IMR-90 (cell line): ENCODE measurements at regions not wholly inside any gene's neighbourhood (a gene's known extent, or its start where the extent isn't known, plus 50 kb on each side); places are given as distances from the start of the nearest gene placed in this dataset.

Source experiments
- ATAC-seq: fragments of 200-7000 bp; cut with Tn5 transposase; 2 replicates; pipeline ENCODE4 v1.9.1; 2020; ENCODE audit warnings: low read depth, mild to moderate bottlenecking, moderate library complexity
- BruUV-seq: library from RNA; stranded (reverse); fragments of 400-500 nt; replicated peaks from 2 replicates; lab custom pipeline; 2021; lab: Mats Ljungman, UMichigan
- CTCF ChIA-PET: fragments of 300-600 bp; formaldehyde crosslinking; extraction: SDS; loops from one replicate; lab custom pipeline; 2021; ENCODE audit warnings: antibody characterized with exemption; lab: Yijun Ruan, JAX
- POLR2A ChIA-PET: fragments of 300-600 bp; sonication (Branson Sonifier 250); formaldehyde crosslinking; loops from one replicate; lab custom pipeline; 2022; ENCODE audit warnings: antibody characterized with exemption; ENCODE audit not compliant: unreplicated experiment; lab: Charles Lee
- DNase-seq: peaks from one replicate; pipeline ENCODE4 v3.0.0; 2013
- H2AFZ ChIP-seq: replicated peaks from 2 replicates; pipeline ENCODE3; 2013; ENCODE audit warnings: low read length, mild to moderate bottlenecking; ENCODE audit not compliant: poor library complexity
- H2AK5ac ChIP-seq: 2 replicates; pipeline ENCODE4 v1.6.1; 2013; ENCODE audit warnings: low read depth, low read length, inconsistent platforms
- H2AK9ac ChIP-seq: replicated peaks from 2 replicates; pipeline ENCODE3; 2013; ENCODE audit warnings: mild to moderate bottlenecking, low read depth, low read length, moderate library complexity; ENCODE audit not compliant: poor library complexity
- H2BK120ac ChIP-seq: 2 replicates; pipeline ENCODE4 v1.6.1; 2013; ENCODE audit warnings: low read depth, low read length, inconsistent platforms
- H2BK15ac ChIP-seq: 3 replicates; pipeline ENCODE4 v1.6.1; 2013; ENCODE audit warnings: low read depth, low read length, inconsistent platforms
- H2BK20ac ChIP-seq: 2 replicates; pipeline ENCODE4 v1.6.1; 2013; ENCODE audit warnings: low read depth, mild to moderate bottlenecking, inconsistent platforms, low read length, moderate library complexity
- H2BK5ac ChIP-seq: 2 replicates; pipeline ENCODE4 v1.6.1; 2013; ENCODE audit warnings: mild to moderate bottlenecking, low read depth, low read length, inconsistent platforms; ENCODE audit not compliant: poor library complexity, severe bottlenecking
- H3K14ac ChIP-seq: replicated peaks from 2 replicates; pipeline ENCODE4 v1.6.1; 2013; ENCODE audit warnings: low read depth, low read length, inconsistent platforms
- H3K18ac ChIP-seq: 2 replicates; pipeline ENCODE4 v1.6.1; 2013; ENCODE audit warnings: low read depth, low read length, control low read depth
- H3K23ac ChIP-seq: 2 replicates; pipeline ENCODE4 v1.6.1; 2013; ENCODE audit warnings: low read depth, low read length, inconsistent platforms
- H3K27ac ChIP-seq: 2 replicates; pipeline ENCODE4 v1.5.1; 2013; ENCODE audit warnings: mild to moderate bottlenecking, control low read depth, low read length; ENCODE audit not compliant: insufficient read depth
- H3K27me3 ChIP-seq: 2 replicates; pipeline ENCODE4 v1.6.1; 2013; ENCODE audit warnings: low read length; ENCODE audit not compliant: control insufficient read depth, insufficient read depth
- H3K36me3 ChIP-seq: 2 replicates; pipeline ENCODE4 v1.6.1; 2013; ENCODE audit warnings: low read length, mixed read lengths; ENCODE audit not compliant: control insufficient read depth, insufficient read depth
- H3K4ac ChIP-seq: 2 replicates; pipeline ENCODE4 v1.6.1; 2013; ENCODE audit warnings: low read depth, low read length, inconsistent platforms
- H3K4me1 ChIP-seq: 2 replicates; pipeline ENCODE4 v1.6.1; 2013; ENCODE audit warnings: low read length, mixed read lengths; ENCODE audit not compliant: control insufficient read depth, insufficient read depth
- H3K4me2 ChIP-seq: 2 replicates; pipeline ENCODE4 v1.6.1; 2013; ENCODE audit warnings: low read depth, mild to moderate bottlenecking, control low read depth, low read length, moderate library complexity
- H3K4me3 ChIP-seq: 2 replicates; pipeline ENCODE4 v1.5.1; 2013; ENCODE audit warnings: low read depth, mild to moderate bottlenecking, control low read depth, low read length, moderate library complexity; ENCODE audit not compliant: insufficient read depth
- H3K56ac ChIP-seq: 2 replicates; pipeline ENCODE4 v1.6.1; 2013; ENCODE audit warnings: low read length, inconsistent platforms; ENCODE audit not compliant: insufficient read depth; ENCODE audit errors: extremely low read depth
- H3K79me1 ChIP-seq, 2 experiments: 2 replicates each; pipeline ENCODE4 v1.6.1; 2013; ENCODE audit warnings: low read length in 2 of 2, inconsistent platforms in 1 of 2, low read depth in 1 of 2
- H3K9ac ChIP-seq: 2 replicates; pipeline ENCODE4 v1.6.1; 2013; ENCODE audit warnings: low read depth, low read length, control low read depth
- H3K9me1 ChIP-seq: 2 replicates; pipeline ENCODE4 v1.6.1; 2013; ENCODE audit warnings: low read length, inconsistent platforms; ENCODE audit not compliant: insufficient read depth
- H3K9me3 ChIP-seq: 2 replicates; pipeline ENCODE4 v1.6.1; 2013; ENCODE audit warnings: low read length; ENCODE audit not compliant: control insufficient read depth, insufficient read depth
- H4K20me1 ChIP-seq: 2 replicates; pipeline ENCODE4 v1.6.1; 2013; ENCODE audit warnings: low read length, inconsistent platforms; ENCODE audit not compliant: insufficient read depth
- H4K5ac ChIP-seq: 2 replicates; pipeline ENCODE4 v1.6.1; 2013; ENCODE audit warnings: mild to moderate bottlenecking, low read depth, low read length, control low read depth
- H4K8ac ChIP-seq, 2 experiments: 2 replicates each; pipeline ENCODE4 v1.6.1; 2013; ENCODE audit warnings: low read depth in 2 of 2, low read length in 2 of 2, control low read depth in 1 of 2, inconsistent platforms in 1 of 2
- H4K91ac ChIP-seq: 2 replicates; pipeline ENCODE4 v1.6.1; 2013; ENCODE audit warnings: low read depth, low read length, inconsistent platforms; ENCODE audit not compliant: insufficient read depth
- BHLHE40 ChIP-seq: fragments of 150-350 bp; IDR thresholded peaks from 2 replicates; pipeline ENCODE4 v1.6.1; 2016; ENCODE audit warnings: mild to moderate bottlenecking, low read depth, low read length
- CEBPB ChIP-seq: IDR thresholded peaks from 2 replicates; pipeline ENCODE4 v1.6.1; 2012; ENCODE audit warnings: low read depth, low read length, improper control_type of control experiment
- FOS ChIP-seq: fragments of 150-350 bp; IDR thresholded peaks from 2 replicates; pipeline ENCODE4 v1.6.1; 2016; ENCODE audit warnings: low read depth, low read length
- RAD21 ChIP-seq: IDR thresholded peaks from 2 replicates; pipeline ENCODE4 v1.6.1; 2012; ENCODE audit warnings: low read length, improper control_type of control experiment
- WGBS, 2 experiments: methylation state at CpG; one replicate each; pipeline versions ENCODE4 v1.1.5 to v1.1.7; 2013; ENCODE audit warnings: missing lambda C conversion rate in 2 of 2; ENCODE audit not compliant: insufficient read length in 1 of 2; ENCODE audit errors: extremely low coverage in 2 of 2; 5-methylcytosine and 5-hydroxymethylcytosine counted together
- dilution Hi-C: fragments of 300-500 bp; cut with HindIII; formaldehyde crosslinking; loops from one replicate; pipeline ENCODE4 v1.14.3; 2018; ENCODE audit warnings: low sequenced_read_pairs; ENCODE audit not compliant: unreplicated experiment
- in situ Hi-C: fragments of 300-500 bp; cut with MboI; formaldehyde crosslinking; loops from 3 replicates; pipeline ENCODE4 v1.14.3; 2019; ENCODE audit warnings: low sequenced_read_pairs, inconsistent platforms, mixed read lengths
- intact Hi-C: fragments of 100-400 bp; cut with micrococcal nuclease; formaldehyde crosslinking; loops from 2 replicates; pipeline ENCODE4 v1.10.0; 2022

DNA sequence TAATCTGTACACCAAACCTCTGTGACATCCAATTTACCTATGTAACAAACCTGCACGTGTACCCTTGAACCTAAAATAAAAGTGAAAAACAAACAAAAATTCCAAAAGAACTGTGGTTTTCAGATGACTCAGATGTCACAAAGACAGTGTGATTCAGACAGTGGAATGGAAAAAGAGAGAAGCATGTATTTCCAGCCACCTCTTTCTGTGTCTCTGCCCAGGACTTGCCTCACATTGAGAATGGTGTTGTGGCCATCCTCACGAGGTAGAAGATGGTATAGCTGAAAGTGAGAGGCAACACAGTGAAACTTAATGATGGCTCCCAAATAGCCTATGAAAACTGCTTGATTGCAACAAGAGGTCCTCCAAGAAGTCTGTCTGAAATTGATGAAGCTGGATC is 78.0 kb downstream of the ARL5B start:
- in situ Hi-C loops (no loop called here), intact Hi-C loops (no loop called here), dilution Hi-C loops (no loop called here)
- no peak overlapping the region for H2AK9ac ChIP-seq
- H3K9ac ChIP-seq, result no peak overlapping the region
- H3K9me3 ChIP-seq, result no peaks in the 10 kb centered on the region
- peak overlapping the region; percentile 6; the same call in 1 of the 2 replicates for H2BK20ac ChIP-seq
- WGBS, 2 experiments, result 40% methylated on average over 1 of the region's 2 CpGs; no CpG with 5 or more reads in 1 of the 2 experiments
- H3K36me3 ChIP-seq, result no peaks in the 10 kb centered on the region
- H3K23ac ChIP-seq, result peak overlapping the region; percentile 23; the same call in 1 of the 2 replicates
- H2AFZ ChIP-seq, result peak overlapping the region; percentile 44
- POLR2A ChIA-PET, result no interaction called here
- H3K27ac ChIP-seq, result no peak overlapping the region
- DNase-seq (peak; percentile 66), ATAC-seq (peak; percentile 59; the same call in 1 of the 2 replicates)
- BruUV-seq, result no TSS peak
- peak overlapping the region; percentile 43; the same call in 1 of the 2 replicates for H3K56ac ChIP-seq
- H3K18ac ChIP-seq, result peak overlapping the region; percentile 40; the same call in 1 of the 2 replicates
- peak overlapping the region; percentile 54 for H4K91ac ChIP-seq
- 0 out of 2 replicates have a peak overlapping the region, but pooled peaks have one; percentile 10 for H3K14ac ChIP-seq
- H3K4ac ChIP-seq, result peak overlapping the region; percentile 29; the same call in 1 of the 2 replicates
- TF ChIP-seq BHLHE40 (peak; percentile 59), FOS (0 out of 2 replicates have a peak, but pooled peaks have one; percentile 28), CEBPB (0 out of 2 replicates have a peak, but pooled peaks have one; percentile 9), RAD21 (no peak)
- no peak overlapping the region; a peak in 1 of 4 replicates for H4K8ac ChIP-seq
- H2BK15ac ChIP-seq, result no peak overlapping the region; the same call in 2 of the 3 replicates
- peak overlapping the region; percentile 88 for H2BK5ac ChIP-seq
- H3K27me3 ChIP-seq, result peaks cover 3% of the 10 kb centered on the region; the same call in 1 of the 2 replicates
- CTCF ChIA-PET, result no interaction called here
- H4K20me1 ChIP-seq, result no peaks in the 10 kb centered on the region
- no peak overlapping the region; the same call in 1 of the 2 replicates for H2AK5ac ChIP-seq
- peak overlapping the region; percentile 58 for H2BK120ac ChIP-seq
- H3K4me2 ChIP-seq, result peak overlapping the region; percentile 16; the same call in 1 of the 2 replicates
- no peak overlapping the region for H3K4me3 ChIP-seq
- no peaks in the 10 kb centered on the region for H3K79me1 ChIP-seq
- H4K5ac ChIP-seq, result no peak overlapping the region; the same call in 1 of the 2 replicates
- peaks cover 10% of the 10 kb centered on the region for H3K4me1 ChIP-seq
- H3K9me1 ChIP-seq, result peaks cover 10% of the 10 kb centered on the region; the same call in 1 of the 2 replicates
